K562 (cell line): ENCODE measurements at regions not wholly inside any gene's neighbourhood (a gene's known extent, or its start where the extent isn't known, plus 50 kb on each side); places are given as distances from the start of the nearest gene placed in this dataset.
"Not testable (repeated sequence)": the region's sequence is repeated elsewhere in the genome, so short reads cannot be mapped to it uniquely, and the experiment has no call there.

ENCODE experiments used
- ATAC-seq: fragments of 200-7000 bp; cut with Tn5 transposase; 3 replicates; pipeline ENCODE4 v1.9.1; 2020; ENCODE audit warnings: moderate library complexity
- BruUV-seq: library from RNA; stranded (reverse); fragments of 400-500 nt; replicated peaks from 2 replicates; lab custom pipeline; 2021; lab: Mats Ljungman, UMichigan
- CTCF ChIA-PET: fragments of 300-600 bp; formaldehyde crosslinking; extraction: SDS; loops from one replicate; lab custom pipeline; 2021; ENCODE audit warnings: low intra/inter-chr PET ratio; lab: Yijun Ruan, JAX
- POLR2A ChIA-PET: fragments of 300-600, 350-650 bp; sonication (Branson Sonifier 250); formaldehyde crosslinking; extraction: SDS; loops from one replicate; lab custom pipeline; 2021; ENCODE audit warnings: antibody characterized with exemption, inconsistent platforms; lab: Yijun Ruan, JAX
- DNase-seq, 4 experiments: peaks; one replicate each; pipeline versions ENCODE4 v3.0.0 to v3.0.0-alpha.2; 2011 to 2018; ENCODE audit warnings: low spot score in 3 of 4, mixed read lengths in 3 of 4; ENCODE audit errors: extremely low read depth in 1 of 4
- FAIRE-seq: peaks from 2 replicates; lab custom pipeline; 2011; peaks lifted over from hg19 to GRCh38; lab: Jason Lieb, UNC
- H2AFZ ChIP-seq: 2 replicates; pipeline ENCODE4 v1.6.0; 2011; ENCODE audit warnings: low read depth, low read length, control low read depth, inconsistent platforms
- H3K27ac ChIP-seq: fragments of 200-600 bp; 3 replicates; pipeline ENCODE4 v1.8.0; 2011; ENCODE audit warnings: low read depth, mild to moderate bottlenecking, control low read depth, inconsistent platforms, low read length, moderate library complexity, mixed read lengths; ENCODE audit errors: extremely low read depth
- H3K27me3 ChIP-seq, 2 experiments: fragments of 300-600 bp in 1 of 2; 2 replicates in 1 of 2; 3 replicates in 1 of 2; pipeline versions ENCODE4 v1.6.0 to v1.8.0; 2011; ENCODE audit warnings: inconsistent platforms in 2 of 2, low read length in 2 of 2, mild to moderate bottlenecking in 1 of 2, mixed read lengths in 1 of 2, moderate library complexity in 1 of 2; ENCODE audit not compliant: control insufficient read depth in 2 of 2, insufficient read depth in 2 of 2
- H3K36me3 ChIP-seq: fragments of 300-600 bp; 3 replicates; pipeline ENCODE4 v1.8.0; 2011; ENCODE audit warnings: mild to moderate bottlenecking, low read length, inconsistent platforms; ENCODE audit not compliant: control insufficient read depth, insufficient read depth
- H3K4me1 ChIP-seq, 2 experiments: fragments of 200-600 bp in 1 of 2; replicated peaks in 1 of 2; 2 replicates in 1 of 2; 3 replicates in 1 of 2; pipeline versions ENCODE4 v1.5.1 to v1.8.0; 2011; ENCODE audit warnings: inconsistent platforms in 2 of 2, low read length in 2 of 2, mild to moderate bottlenecking in 1 of 2, mixed read lengths in 1 of 2, moderate library complexity in 1 of 2; ENCODE audit not compliant: control insufficient read depth in 2 of 2, insufficient read depth in 2 of 2
- H3K4me2 ChIP-seq: 2 replicates; pipeline ENCODE4 v1.6.1; 2011; ENCODE audit warnings: low read length, control low read depth, inconsistent platforms, mixed read lengths; ENCODE audit not compliant: insufficient read depth
- H3K4me3 ChIP-seq: fragments of 200-600 bp; sonication (generic), shearing (Covaris generic); 2 replicates; pipeline ENCODE4 v1.5.1; 2016; ENCODE audit warnings: control low read depth, inconsistent platforms
- H3K79me2 ChIP-seq: fragments of 200-600 bp; 3 replicates; pipeline ENCODE4 v1.8.0; 2011; ENCODE audit warnings: low read length, inconsistent platforms; ENCODE audit not compliant: control insufficient read depth, insufficient read depth
- H3K9ac ChIP-seq, 2 experiments: 2 replicates each; pipeline versions ENCODE4 v1.6.0 to v1.6.1; 2011; ENCODE audit warnings: low read depth in 2 of 2, low read length in 2 of 2, control low read depth in 1 of 2, inconsistent platforms in 1 of 2, mild to moderate bottlenecking in 1 of 2, mixed read lengths in 1 of 2; ENCODE audit not compliant: insufficient read depth in 1 of 2
- H3K9me1 ChIP-seq: one replicate; pipeline ENCODE4 v1.6.0; 2011; ENCODE audit warnings: inconsistent platforms, mild to moderate bottlenecking, low read length, moderate library complexity; ENCODE audit not compliant: control insufficient read depth, insufficient read depth
- H3K9me3 ChIP-seq: replicated peaks from 2 replicates; pipeline ENCODE4 v1.5.1; 2011; ENCODE audit warnings: low read depth, low read length, inconsistent platforms; ENCODE audit not compliant: control insufficient read depth, insufficient read depth
- H4K20me1 ChIP-seq: replicated peaks from 2 replicates; pipeline ENCODE4 v1.6.1; 2011; ENCODE audit warnings: low read length, inconsistent platforms, mixed read lengths; ENCODE audit not compliant: control insufficient read depth, insufficient read depth
- MYNN ChIP-seq, 2 experiments: sonication (generic); formaldehyde crosslinking in 1 of 2; IDR thresholded peaks; 2 replicates each; pipeline versions ENCODE4 v1.5.0 to v1.6.1; 2016 to 2020; ENCODE audit warnings: antibody characterized with exemption in 1 of 2, missing genetic modification reagents in 1 of 2
- STAT5A ChIP-seq: IDR thresholded peaks from 2 replicates; pipeline ENCODE4 v1.6.1; 2012; ENCODE audit warnings: low read length, inconsistent platforms, borderline replicate concordance
- TRIM28 ChIP-seq: fragments of 450-650 bp; IDR thresholded peaks from 2 replicates; pipeline ENCODE4 v1.6.1; 2017
- ZEB2 ChIP-seq: fragments of 450-650 bp; IDR thresholded peaks from 2 replicates; pipeline ENCODE4 v1.6.1; 2016
- ZFP30 ChIP-seq: fragments of 250-450 bp; sonication (Bioruptor Pico); IDR thresholded peaks from 2 replicates; pipeline ENCODE4 v1.8.0; 2022; ENCODE audit warnings: moderate library complexity, mild to moderate bottlenecking, inconsistent platforms, borderline replicate concordance
- ZNF707 ChIP-seq: fragments of 250-450 bp; sonication (Bioruptor Pico); conservative IDR thresholded peaks from 2 replicates; pipeline ENCODE4 v1.8.0; 2022; ENCODE audit warnings: inconsistent platforms, mild to moderate bottlenecking, moderate library complexity
- WGBS: fragments of 100-300 bp; shearing (Covaris generic); methylation state at CpG from one replicate; pipeline ENCODE4 v1.1.6; 2016; ENCODE audit warnings: low coverage, mixed read lengths; ENCODE audit not compliant: insufficient coverage; ENCODE audit errors: missing lambda C conversion rate; 5-methylcytosine and 5-hydroxymethylcytosine counted together
- in situ Hi-C: fragments of 300-500 bp; cut with MboI; formaldehyde crosslinking; loops from 4 replicates; pipeline ENCODE4 v1.15.0; 2018; ENCODE audit warnings: inconsistent platforms, mixed read lengths
- intact Hi-C: fragments of 100-400 bp; cut with micrococcal nuclease; formaldehyde crosslinking; loops from 2 replicates; pipeline ENCODE4 v1.14.2; 2022

GRCh38 chr4:126520731-126521130 lies 1112.0 kb upstream of the INTU start (continued):
- TF ChIP-seq MYNN (IDR thresholded peaks at IDR 0.05) (no peak), MYNN (CRISPR knock-in tag; IDR thresholded peaks at IDR 0.05) (no peak), ZEB2 (no peak), STAT5A (no peak), ZFP30 (CRISPR knock-in tag) (no peak)

GRCh38 chr4:126525400-126525799 lies 1107.4 kb upstream of the INTU start:
- intact Hi-C loops, CTCF ChIA-PET, BruUV-seq, FAIRE-seq, H3K9me3 ChIP-seq, H2AFZ ChIP-seq, H3K4me2 ChIP-seq, H3K79me2 ChIP-seq, DNase-seq, POLR2A ChIA-PET, in situ Hi-C loops, H3K4me1 ChIP-seq, H3K36me3 ChIP-seq, H3K4me3 ChIP-seq, H3K9ac ChIP-seq, ATAC-seq, H3K27ac ChIP-seq, H3K9me1 ChIP-seq, H3K27me3 ChIP-seq, H4K20me1 ChIP-seq: not testable (repeated sequence)
- 93% methylated on average over 2 of the region's 2 CpGs for WGBS
- TF ChIP-seq ZNF707 = peak; percentile 91

- intact Hi-C loops = no loop called here
- Histone ChIP-seq H3K4me3 (no peak overlapping the region), H3K36me3 (peaks cover 9% of the 10 kb centered on the region; the same call in 2 of the 3 replicates), H4K20me1 (no peaks in the 10 kb centered on the region), H3K4me1 (no peaks in the 10 kb centered on the region), H3K9me1 (no peaks in the 10 kb centered on the region), H3K79me2 (no peaks in the 10 kb centered on the region), H2AFZ (no peak overlapping the region), H3K4me2 (no peak overlapping the region), H3K9ac (no peak overlapping the region), H3K27me3 (no peaks in the 10 kb centered on the region), H3K27ac (no peak overlapping the region), H3K9me3 (peaks cover 9% of the 10 kb centered on the region)
- FAIRE-seq (no peak), ATAC-seq (no peak), DNase-seq (no peak)
- no peak for TF ChIP-seq TRIM28
- CTCF ChIA-PET = no interaction called here
- WGBS = 61% methylated on average over 2 of the region's 2 CpGs
- POLR2A ChIA-PET = interaction anchor here (1.1 kb wide), 1 partner anchor 9 kb away, joined by 3 read pairs; no protein-coding TSS in a partner anchor
- BruUV-seq = no TSS peak
- in situ Hi-C loops = no loop called here
Observed at GRCh38 chr4:126526335-126526734, 1106.4 kb upstream of the INTU start.
